ENCODE measurements at regions not wholly inside any gene's neighbourhood (a gene's known extent, or its start where the extent isn't known, plus 50 kb on each side); places are given as distances from the start of the nearest gene placed in this dataset.
"Not testable (repeated sequence)": the region's sequence is repeated elsewhere in the genome, so short reads cannot be mapped to it uniquely, and the experiment has no call there.

DNA sequence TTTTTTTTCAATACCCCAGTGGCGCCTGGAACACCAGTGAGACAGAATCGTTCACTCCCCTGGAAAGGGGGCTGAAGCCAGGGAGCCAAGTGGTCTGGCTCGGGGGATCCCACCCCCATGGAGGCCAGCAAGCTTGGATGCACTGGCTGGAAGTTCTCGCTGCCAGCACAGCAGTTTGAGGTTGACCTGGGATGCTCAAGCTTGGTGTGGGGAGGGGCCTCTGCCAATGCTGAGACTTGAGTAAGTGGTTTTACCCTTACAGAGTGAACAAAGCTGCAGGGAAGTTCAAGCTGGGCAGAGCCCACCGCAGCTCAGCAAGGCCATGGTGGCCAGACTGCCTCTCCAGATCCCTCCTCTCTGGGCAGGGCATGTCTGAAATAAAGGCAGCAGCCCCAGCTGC lies 276.2 kb upstream of the CNTN6 start:
- no peak for DNase-seq (ENCODE audit: low read depth in 2 of 2)

DNA sequence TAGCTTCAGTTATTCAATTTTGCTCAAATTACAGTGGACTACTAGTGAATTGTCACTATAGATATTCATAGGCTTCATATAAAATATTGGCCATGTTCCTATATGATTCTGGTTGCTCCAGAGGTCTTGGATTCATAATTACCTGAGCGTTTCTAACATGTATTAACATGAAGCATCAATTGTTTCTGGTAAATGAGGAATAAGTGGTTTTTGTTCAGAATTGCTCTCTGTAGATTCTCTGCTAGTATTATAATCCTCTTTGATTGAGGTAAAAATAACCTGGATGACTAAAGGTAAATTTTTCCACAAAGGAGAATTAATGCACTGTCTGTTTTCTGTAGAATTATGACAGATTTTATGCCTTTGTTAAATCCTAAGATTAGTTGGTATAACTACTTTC lies 258.1 kb upstream of the CNTN6 start:
- DNase-seq (ENCODE audit: low read depth in 2 of 2): no peak

DNA sequence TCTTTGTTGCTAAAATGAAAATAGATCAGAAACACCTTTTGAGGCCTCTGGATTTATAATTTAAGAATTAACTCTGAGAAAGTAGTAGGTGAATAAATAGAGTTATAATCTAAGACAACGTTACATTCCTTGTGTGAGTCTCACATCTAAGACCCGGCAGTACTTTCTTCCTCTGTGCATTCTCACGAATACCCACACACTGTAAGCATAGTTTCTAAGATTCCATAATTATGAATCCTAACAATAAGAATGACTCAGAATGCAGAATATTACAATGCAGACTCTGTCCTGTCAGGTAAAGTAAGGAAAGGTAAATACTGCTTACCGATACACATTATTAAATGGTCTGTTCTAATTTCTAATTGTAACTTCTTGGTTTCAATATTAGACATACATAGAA lies 257.7 kb upstream of the CNTN6 start:
- DNase-seq (ENCODE audit: low read depth in 2 of 2): no peak

DNA sequence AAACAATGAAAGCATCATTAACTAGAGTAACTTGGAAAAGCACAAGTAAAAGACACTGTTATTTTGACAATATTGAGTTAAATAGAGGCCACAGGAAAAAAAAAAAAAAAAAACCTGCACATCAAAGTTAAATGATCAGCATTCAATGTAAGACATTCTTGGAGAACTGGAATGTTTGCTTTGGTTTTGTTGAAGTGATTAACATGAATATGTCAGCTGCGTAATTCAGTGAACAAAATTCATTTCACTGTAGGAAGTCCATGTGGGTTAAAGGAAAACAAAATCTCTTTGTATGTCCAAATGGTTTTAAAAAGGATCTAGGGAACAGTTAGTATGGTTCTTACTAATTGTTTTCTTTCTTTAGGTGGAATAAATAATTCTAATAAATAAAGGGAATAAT lies 252.8 kb upstream of the CNTN6 start:
- DNase-seq (ENCODE audit: low read depth in 2 of 2): no peak

DNA sequence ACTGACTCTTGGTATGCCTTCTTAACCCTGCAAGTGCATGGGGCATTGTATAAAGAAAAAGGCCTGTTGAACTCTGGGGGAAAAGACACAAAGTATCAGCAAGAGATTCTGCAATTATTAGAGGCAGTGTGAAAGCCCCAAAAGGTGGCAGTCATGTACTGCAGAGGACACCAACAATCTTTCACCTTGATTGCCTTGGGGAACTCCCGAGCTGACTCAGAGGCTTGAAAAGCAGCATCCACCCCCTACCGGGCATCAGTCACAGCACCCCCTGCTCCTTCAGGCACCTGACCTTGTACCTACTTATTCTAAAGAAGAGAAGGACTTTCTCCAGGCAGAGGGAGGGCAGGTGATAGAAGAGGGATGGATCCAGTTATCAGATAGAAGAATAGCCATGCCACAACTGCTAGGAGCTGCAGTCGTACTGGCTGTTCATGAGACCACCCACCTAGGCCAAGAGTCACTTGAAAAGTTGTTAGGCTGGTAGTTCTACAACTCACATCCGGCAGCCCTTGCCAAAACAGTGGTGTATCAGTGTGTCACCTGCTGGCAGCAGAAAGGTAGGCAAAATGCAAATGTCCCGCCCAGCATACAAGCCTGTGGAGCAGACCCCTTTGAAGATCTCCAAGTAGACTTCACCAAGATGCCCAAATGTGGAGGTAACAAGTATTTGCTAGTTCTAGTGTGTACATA lies 241.6 kb upstream of the CNTN6 start:
- no peak for DNase-seq (ENCODE audit: low read depth in 2 of 2)

DNA sequence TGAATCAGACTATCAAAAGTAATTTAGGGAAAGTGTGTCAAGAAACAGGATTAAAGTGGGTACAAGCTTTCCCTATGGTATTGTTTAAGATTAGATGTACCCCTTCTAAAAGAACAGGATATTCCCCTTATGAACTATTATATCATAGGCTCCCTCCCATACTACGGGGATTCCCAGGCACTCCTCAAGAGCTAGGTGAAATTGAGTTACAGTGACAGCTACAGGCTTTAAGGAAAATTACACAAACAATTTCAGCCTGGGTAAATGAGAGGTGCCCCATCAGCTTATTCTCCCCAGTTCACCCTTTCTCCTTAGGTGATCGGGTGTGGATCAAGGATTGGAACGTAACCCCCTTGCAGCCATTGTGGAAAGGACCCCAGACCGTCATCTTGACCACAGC lies 240.8 kb upstream of the CNTN6 start:
- no peak for DNase-seq (ENCODE audit: low read depth in 2 of 2)

DNA sequence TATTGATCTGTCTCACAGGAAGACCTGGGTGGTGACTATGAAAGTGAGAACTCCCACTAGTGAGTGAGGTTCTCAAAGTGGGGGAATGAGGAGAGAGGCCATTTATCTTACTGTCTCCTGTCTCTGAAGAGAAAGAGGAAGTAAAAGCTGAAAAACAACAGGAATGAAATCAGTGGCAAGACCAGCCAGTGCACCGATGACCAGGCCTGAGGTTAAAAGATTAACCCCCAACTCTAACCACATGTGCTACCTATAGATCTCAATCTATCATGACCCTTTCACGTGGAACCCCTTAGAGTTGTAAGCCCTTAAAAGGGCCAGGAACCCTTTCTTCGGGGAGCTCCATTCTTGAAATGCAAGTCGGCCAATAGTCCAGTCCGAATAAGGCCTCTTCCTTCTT lies 239.3 kb upstream of the CNTN6 start:
- DNase-seq (ENCODE audit: low read depth in 2 of 2): no peak

DNA sequence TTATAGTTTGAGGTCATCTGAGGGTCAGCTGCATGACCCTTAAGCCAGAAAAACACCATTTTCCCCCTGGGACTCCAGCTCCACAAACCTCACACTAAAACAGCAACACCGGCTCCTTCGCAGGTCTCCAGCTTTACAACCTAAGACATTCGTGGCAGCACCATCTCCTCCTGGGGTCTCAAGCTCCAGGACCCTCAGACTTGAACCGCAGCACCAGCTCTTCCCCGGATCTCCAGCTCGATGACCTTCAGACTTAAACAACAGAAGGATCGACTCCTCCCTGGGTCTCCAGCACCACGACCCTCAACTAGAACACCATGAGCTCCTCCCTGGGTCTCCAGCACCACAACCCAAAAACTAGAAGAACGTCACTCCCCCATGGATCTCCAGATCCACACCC lies 233.7 kb upstream of the CNTN6 start:
- DNase-seq (ENCODE audit: low read depth in 2 of 2): no peak

DNA sequence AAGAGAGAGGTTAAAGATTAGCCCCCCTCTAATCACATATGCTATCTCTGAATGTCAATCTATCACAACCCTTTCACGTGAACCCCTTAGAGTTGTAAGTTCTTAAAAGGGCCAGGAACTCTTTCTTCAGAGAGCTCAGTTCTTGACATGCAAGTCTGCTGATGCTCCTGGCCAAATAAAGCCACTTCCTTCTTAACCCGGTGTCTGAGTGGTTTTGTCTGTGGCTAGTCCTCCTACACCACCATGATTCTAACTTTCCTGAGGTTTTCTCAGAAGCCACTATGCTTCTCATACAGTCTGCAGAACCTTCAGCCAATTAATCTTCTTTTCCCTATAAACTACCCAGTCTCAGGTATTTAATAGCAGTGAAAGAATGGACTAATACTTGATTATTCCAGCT lies 231.1 kb upstream of the CNTN6 start:
- DNase-seq (ENCODE audit: low read depth in 2 of 2): no peak

DNA sequence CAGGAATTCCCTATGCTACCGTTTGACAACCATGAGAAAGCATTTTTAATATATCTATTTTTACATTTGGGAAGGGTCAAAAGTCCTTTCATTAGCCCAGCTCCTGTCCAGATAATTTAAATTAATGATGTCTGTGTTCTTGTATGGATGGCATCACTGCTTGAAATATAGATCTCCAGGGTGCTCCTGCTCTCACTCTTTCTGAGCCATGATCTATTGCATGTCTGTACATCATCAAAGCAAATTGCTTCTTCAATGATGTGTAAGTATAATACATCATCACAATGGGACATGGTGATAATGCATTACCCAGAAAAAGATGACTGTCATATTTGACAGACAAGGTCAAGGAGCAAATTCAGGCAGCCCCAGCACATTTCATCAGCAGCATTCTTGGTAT lies 223.6 kb upstream of the CNTN6 start:
- DNase-seq (ENCODE audit: low read depth in 2 of 2): no peak

DNA sequence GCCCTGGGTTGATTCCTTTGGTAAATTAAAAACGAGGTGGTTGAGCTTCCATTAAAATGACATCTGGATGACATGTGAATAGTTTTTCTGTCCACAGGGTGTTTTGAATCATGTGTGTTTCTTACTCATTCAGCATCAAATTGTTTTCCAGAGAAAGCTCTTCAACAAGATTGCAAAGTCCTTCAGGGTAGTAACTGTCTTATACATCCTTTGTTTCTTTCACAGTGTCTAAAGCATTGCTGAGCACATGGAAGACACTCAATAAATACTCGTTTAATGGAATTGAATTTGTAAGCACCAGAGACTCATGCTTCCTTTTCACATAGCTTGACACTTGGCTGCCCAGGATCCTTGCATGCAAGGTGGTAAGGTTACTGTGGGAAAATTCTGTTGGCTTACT lies 223.1 kb upstream of the CNTN6 start:
- no peak for DNase-seq (ENCODE audit: low read depth in 2 of 2)

DNA sequence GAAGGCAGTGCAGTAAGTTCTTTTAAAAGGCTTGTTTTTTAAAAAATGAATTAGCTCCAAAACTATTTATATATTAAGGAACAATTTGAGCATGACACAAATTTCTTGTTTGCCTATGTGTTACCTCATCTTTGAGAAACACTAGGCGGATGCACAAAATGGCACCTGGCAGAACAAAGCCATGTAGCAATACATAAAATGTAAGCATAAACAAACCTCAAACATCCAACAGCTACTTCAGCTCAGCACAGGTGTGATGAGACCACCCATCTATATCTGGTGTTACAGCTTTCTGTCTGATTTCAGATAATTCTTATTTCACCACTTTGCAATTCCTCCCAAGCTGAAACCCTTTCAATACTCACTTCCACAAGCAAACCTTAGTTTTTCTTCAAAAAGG lies 221.2 kb upstream of the CNTN6 start:
- no peak for DNase-seq (ENCODE audit: low read depth in 2 of 2)

DNA sequence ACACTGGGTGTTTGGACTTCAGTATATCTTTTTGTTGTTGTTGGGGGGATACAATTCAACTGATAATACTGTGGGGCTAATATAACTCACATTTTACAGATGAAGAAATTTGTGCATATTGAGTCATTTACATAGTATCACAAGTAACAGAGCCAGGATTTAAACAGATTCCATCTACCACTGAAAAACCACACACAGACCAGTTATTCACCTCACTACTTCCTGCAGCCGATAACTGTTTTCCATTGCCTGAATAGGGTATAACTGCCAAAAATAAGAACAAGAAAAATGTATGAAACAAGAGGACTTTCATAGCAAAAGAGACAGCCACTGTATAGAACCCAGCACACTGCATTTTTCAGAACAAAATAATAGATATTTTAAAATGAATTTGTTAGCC lies 215.8 kb upstream of the CNTN6 start:
- no peak for DNase-seq (ENCODE audit: low read depth in 2 of 2)

DNA sequence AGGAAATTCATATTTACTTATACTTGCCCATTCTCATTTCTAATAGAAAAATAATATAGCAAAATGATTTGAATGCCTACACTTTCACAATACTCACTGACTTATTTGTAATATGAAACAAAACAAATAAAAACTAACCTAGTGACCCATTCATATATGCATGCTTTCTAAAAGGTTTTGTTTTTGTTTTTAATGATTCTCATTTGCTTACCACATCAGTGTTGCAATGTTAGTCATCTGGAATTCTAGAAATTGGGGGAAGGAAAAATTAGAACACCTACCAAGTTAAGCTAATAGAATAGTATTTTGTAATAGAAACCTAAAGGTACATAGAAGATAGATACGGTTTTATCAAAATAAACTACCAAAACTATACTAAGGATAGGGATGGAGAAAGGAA lies 214.1 kb upstream of the CNTN6 start:
- DNase-seq (ENCODE audit: low read depth in 2 of 2): no peak

DNA sequence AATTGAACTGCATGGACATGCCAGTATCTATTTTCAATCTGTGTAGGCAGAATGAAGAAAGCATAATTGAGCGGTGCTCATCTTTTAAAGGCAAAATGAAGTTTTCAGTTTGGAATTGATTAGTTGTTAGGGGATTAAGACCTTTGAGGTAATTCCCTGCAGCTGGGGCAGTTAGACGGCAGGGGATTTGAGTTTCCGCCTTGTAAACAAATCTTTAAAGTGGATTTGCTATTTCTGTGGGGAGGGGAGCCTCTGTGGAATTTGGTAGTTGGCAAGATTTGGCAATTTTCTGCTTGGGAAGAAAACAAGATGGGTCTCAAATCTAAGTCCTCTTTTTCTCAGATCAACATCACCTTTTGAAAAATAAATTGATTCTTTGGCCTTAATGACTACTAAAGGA lies 212.5 kb upstream of the CNTN6 start:
- DNase-seq (ENCODE audit: low read depth in 2 of 2): no peak

DNA sequence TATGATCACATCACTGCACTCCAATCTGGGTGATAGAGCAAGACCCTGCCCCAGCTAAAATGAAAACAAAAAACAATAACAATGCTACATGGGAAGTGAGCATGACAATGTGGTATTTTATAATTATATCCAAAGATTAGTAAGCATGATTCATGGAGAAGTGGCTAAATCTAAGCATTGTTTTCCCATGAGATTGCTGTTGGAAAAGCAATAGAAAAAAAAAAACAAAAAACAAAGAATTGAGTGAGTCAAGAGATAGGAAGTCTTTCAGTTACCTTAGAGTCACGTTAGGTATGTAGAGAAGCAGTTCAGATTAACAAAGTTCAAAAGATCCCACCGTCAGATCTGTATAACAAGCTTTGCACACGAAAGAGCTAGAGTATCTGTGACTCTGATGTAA lies 210.3 kb upstream of the CNTN6 start:
- DNase-seq (ENCODE audit: low read depth in 2 of 2): no peak

DNA sequence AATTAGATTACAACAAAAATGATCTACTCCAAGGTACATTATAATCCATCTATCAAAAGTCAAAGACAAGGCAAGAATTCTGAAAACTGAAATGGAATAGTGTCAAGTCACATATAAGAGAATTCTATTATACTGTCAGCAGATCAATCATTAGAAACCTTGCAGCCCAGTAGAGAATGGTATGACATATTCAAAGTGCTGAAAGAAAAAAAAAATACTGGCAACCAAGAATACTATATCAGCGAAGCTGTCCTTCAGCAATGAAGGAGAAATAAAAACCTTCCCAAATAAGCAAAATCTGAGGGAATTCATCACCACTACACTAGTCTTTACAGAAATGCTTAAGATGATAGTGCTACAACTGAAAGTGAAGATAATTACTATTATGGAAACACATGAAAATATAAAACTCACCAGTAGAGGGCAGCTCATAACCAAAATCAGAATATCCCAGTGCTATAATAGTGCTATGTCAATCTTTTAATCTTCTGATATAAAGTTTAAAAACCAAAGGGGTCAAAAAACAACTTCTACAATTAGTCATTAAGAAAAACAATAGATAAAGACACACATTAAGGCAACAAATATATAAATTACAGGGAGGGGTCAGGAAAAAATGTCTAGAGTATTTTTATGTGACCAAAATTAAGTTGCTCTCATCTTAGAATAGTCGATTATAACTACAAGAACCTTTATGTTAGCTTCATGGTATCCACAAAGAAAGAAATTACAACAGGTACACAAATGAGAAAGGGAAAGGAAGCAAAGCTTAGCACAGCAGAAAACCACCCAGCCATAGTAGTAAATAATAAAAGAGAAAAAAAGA lies 190.7 kb upstream of the CNTN6 start:
- no peak for DNase-seq (ENCODE audit: low read depth in 2 of 2)

DNA sequence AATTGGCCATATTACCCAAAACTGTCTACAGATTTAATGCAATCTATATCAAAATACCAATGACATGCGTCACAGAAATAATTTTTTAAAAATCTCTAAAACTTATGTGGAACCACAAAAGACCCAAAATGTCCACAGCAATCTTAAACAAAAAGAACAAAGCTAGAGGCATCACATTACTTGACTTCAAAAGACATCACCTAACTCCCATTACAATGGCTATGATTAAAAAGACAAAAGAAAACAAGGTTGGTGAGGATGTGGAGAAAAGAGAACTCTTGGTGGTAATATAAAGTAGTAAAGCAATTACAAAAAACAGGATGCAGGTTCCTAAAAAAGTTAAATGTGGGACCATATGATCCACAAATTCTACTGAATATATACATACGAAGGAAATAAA lies 187.6 kb upstream of the CNTN6 start:
- DNase-seq (ENCODE audit: low read depth in 2 of 2): no peak

DNA sequence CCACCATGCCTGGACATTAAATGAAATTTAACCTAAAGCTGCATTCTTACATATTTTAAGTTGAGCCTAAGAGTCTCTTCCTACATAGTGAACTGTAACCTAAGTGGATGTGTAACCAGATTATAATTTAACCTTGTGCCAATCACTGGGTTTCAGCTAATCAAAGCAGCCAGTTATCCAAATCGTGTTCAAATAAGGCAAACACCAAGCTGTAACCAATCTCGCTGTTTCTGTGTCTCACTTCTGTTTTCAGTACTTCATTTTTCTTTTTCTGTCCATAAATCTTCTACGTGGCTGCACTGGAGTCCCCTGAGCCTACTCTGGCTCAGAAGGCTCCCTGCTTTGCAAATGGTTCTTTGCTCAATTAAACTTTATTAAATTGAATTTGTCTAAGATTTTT lies 186.1 kb upstream of the CNTN6 start:
- no peak for DNase-seq (ENCODE audit: low read depth in 2 of 2)

DNA sequence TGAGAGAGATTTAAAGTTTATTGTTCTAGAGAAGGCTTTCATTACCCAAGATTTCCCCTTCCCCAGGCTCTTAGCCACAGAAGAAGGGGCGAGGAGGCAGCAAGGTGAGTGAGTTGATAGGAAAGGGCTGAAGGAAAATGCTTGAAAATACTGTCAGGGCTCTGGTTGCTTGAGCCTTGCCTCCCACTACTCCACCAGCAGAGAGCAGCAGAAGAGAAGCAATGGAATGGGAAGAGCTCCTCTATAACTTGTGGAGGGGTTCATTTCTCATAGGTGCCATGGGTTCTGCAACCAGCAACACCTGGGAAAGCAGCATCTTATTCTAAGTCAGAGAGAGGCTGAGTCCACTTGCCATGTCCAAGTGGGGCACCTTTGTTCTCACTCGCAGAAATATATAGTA lies 184.0 kb upstream of the CNTN6 start:
- no peak for DNase-seq (ENCODE audit: low read depth in 2 of 2)

DNA sequence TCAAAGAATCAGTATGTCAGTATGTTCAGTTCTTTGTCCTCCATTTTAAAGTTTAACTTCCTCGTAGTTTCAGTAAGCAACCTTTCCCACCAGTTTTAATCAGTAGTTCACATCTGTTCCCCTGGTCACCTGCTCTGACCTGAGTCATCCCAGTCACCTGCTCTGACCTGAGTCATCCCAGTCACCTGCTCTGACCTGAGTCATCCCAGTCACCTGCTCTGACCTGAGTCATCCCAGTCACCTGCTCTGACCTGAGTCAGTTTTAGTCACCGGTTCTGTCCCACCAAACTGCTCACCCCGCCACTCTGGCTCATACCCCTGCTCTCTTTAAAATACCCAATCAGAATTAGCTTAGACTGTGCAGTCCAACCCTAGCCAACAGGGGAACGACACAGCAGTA lies 180.1 kb upstream of the CNTN6 start:
- DNase-seq (ENCODE audit: low read depth in 2 of 2): not testable (repeated sequence)

DNA sequence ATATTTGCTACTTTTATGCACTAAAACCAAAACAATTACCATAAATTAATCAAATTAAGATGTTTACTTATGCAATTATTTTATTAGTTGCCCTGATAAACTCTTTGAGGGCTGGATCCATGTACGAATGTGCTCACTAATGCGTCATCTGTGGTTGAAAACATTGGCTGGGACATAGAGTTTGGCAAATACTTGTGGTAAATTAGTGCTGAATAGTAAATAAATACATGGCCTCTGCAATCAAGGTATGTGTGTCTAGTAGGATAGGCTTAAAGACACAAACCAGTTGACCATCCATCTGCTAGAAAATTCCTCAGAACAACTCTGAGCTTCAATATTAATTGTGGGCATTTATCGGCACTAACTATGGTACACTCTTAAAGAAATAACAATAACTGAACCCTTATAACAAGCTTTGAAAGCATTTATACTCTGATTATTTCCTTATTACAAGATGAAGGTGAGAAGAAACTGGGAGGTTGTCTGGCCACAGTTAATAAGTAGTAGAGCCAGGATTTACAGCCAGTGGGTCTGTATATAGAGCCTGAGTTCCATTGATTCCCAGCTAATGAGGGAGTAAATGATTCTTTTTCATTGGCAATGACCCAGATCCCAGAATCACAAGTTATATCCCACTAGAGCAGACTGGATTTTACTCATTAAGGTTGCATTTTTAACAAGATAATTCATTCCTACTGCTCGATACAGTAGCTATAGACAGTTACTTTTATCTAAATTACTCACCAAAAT lies 169.5 kb upstream of the CNTN6 start:
- no peak for DNase-seq (ENCODE audit: low read depth in 2 of 2)

DNA sequence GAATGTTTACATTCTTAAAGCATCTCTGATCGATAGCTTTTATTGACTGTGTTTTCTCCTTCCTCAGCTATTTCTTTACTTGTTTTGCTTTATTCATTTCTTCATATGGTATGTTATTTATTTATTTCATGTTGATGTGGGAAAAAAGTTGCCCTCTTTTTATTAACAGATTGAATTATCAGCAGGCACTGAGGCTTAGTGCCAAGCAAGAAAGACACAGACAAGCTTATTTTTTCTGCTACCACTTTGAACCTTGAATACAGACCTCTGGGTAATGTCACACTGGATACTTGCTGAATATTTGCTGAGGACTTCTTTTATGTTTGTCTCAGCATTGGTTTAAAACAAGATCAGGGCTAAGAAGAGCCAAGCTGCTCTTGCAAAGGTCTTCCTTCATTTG lies 162.0 kb upstream of the CNTN6 start:
- no peak for DNase-seq (ENCODE audit: low read depth in 2 of 2)
